ENCODE measurements at regions not wholly inside any gene's neighbourhood (a gene's known extent, or its start where the extent isn't known, plus 50 kb on each side); places are given as distances from the start of the nearest gene placed in this dataset.

DNA sequence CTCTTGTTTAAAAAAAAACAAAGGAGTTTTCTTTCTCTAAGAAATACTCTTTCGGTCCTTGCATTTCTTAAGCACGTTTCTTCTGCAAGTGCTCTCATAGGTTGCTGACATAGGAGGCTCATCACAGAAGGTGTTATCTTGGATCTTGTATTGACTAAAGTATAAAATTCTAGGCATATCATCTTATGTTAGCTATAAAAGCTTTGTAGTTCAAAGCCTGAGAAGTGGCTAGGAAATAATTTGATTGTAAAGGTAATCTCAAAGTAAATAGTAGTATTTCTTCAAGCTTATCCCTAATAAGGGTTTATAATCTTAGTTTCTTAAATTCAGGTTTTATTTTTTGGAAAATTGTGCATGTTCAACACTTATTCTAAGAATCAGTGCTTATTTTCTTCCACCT lies 778.9 kb downstream of the TMTC2 start:
- Histone ChIP-seq H3K4ac (replicated peaks; ENCODE audit: insufficient read length, low read depth, low read length) (no peak overlapping the region), H3K23me2 (ENCODE audit: low read depth, low read length) (no peaks in the 10 kb centered on the region), H3K79me2 (ENCODE audit: control insufficient read depth in 1 of 2, insufficient read depth in 2 of 2, low read length in 2 of 2) (no peaks in the 10 kb centered on the region), H3K18ac (ENCODE audit: extremely low read depth, low read length) (no peak overlapping the region), H2BK120ac (replicated peaks; ENCODE audit: low read depth, low read length) (no peak overlapping the region), H3K4me3 (ENCODE audit: extremely low read depth in 1 of 4, insufficient read depth in 2 of 4, low read depth in 3 of 4, low read length in 4 of 4) (no peak overlapping the region), H3K14ac (ENCODE audit: insufficient read length) (no peak overlapping the region), H3K4me2 (ENCODE audit: insufficient read depth in 1 of 2, low read depth in 2 of 2, low read length in 2 of 2) (no peak overlapping the region), H3K9ac (replicated peaks in 1 of 4; ENCODE audit: extremely low read depth in 1 of 4, low read depth in 3 of 4, low read length in 3 of 4) (no peak overlapping the region), H4K8ac (ENCODE audit: extremely low read depth, insufficient read depth, low read length) (no peak overlapping the region), H2AFZ (ENCODE audit: low read length) (no peak overlapping the region), H3K23ac (ENCODE audit: insufficient read length) (no peak overlapping the region), H4K20me1 (replicated peaks in 1 of 2; ENCODE audit: control insufficient read depth in 1 of 2, insufficient read depth in 2 of 2, low read length in 2 of 2) (no peaks in the 10 kb centered on the region), H2BK15ac (ENCODE audit: low read length) (no peak overlapping the region), H2AK5ac (ENCODE audit: low read depth, low read length) (no peak overlapping the region), H3K9me3 (ENCODE audit: insufficient read depth in 2 of 2, low read depth in 1 of 2, low read length in 1 of 2) (no peaks in the 10 kb centered on the region), H3K56ac (replicated peaks; ENCODE audit: insufficient read length, low read depth, low read length) (no peak overlapping the region), H4K91ac (replicated peaks; ENCODE audit: insufficient read length, low read length) (no peak overlapping the region), H2BK12ac (ENCODE audit: low read depth, low read length) (no peak overlapping the region), H2BK5ac (ENCODE audit: low read depth, low read length) (no peak overlapping the region), H3K36me3 (ENCODE audit: control insufficient read depth in 2 of 4, insufficient read depth in 4 of 4, low read length in 3 of 4) (no peaks in the 10 kb centered on the region), H3K79me1 (ENCODE audit: low read depth, low read length) (no peaks in the 10 kb centered on the region), H4K5ac (ENCODE audit: insufficient read length, low read depth, low read length) (no peak overlapping the region), H2BK20ac (ENCODE audit: low read length) (no peak overlapping the region), H3K27me3 (replicated peaks in 1 of 4; ENCODE audit: control insufficient read depth in 3 of 4, extremely low read depth in 1 of 4, insufficient read depth in 3 of 4, low read length in 3 of 4) (no peaks in the 10 kb centered on the region), H3K27ac (ENCODE audit: low read depth, low read length) (no peak overlapping the region), H3K4me1 (replicated peaks in 1 of 4; ENCODE audit: control insufficient read depth in 3 of 4, insufficient read depth in 4 of 4, low read length in 3 of 4) (no peaks in the 10 kb centered on the region)
- DNase-seq (ENCODE audit: low read depth in 1 of 2, low spot score in 2 of 2) (no peak), FAIRE-seq (no peak)
- no peak for TF ChIP-seq BCL11A (IDR thresholded peaks at IDR 0.05; ENCODE audit: low read depth in 2 of 2, low read length in 2 of 2)
- no peak for TF ChIP-seq HDAC6 (IDR thresholded peaks at IDR 0.05; ENCODE audit: low read depth, low read length)
- TF ChIP-seq RXRA (IDR thresholded peaks at IDR 0.05; ENCODE audit: insufficient read depth, low read depth, low read length): no peak
- TF ChIP-seq NANOG (IDR thresholded peaks at IDR 0.05; ENCODE audit: insufficient read depth, low read depth, low read length, poor library complexity, severe bottlenecking): no peak
- TF ChIP-seq RAD21 (IDR thresholded peaks at IDR 0.05 in 1 of 2, conservative IDR thresholded peaks at IDR 0.05 in 1 of 2; ENCODE audit: low read depth in 2 of 2, low read length in 2 of 2): no peak
- no peak for TF ChIP-seq ZNF274 (IDR thresholded peaks at IDR 0.05; ENCODE audit: borderline replicate concordance, extremely low read depth, low read length)
- no peak for TF ChIP-seq SP2 (IDR thresholded peaks at IDR 0.05; ENCODE audit: low read length)
- no peak for TF ChIP-seq CHD2 (IDR thresholded peaks at IDR 0.05; ENCODE audit: low read length)
- TF ChIP-seq CTBP2 (IDR thresholded peaks at IDR 0.05; ENCODE audit: borderline replicate concordance, insufficient read depth, insufficient read length, low read length): no peak
- ChIA-PET CTCF (ENCODE audit: partially characterized antibody) (no interaction called here), POLR2A (ENCODE audit: partially characterized antibody) (no interaction called here)
- 48% methylated on average over 2 of the region's 2 CpGs; no CpG with 5 or more reads in 1 of the 2 experiments for WGBS, 2 experiments (ENCODE audit: extremely low coverage in 1 of 2, insufficient coverage in 1 of 2, insufficient read length in 1 of 2, insufficient replicate concordance in 2 of 2, low coverage in 1 of 2, low lambda C conversion rate in 2 of 2, missing lambda C conversion rate in 1 of 2)

Measured in H1 (cell line).